T1000 (cell line): ENCODE measurements at regions not wholly inside any gene's neighbourhood (a gene's known extent, or its start where the extent isn't known, plus 50 kb on each side); places are given as distances from the start of the nearest gene placed in this dataset.

Source experiments
- DNase-seq: peaks from one replicate; lab custom pipeline; 2025; ENCODE audit warnings: mixed read lengths; lab: John Stamatoyannopoulos, UW

GRCh38 chr4:20451986-20452385 lies 200.3 kb downstream of the SLIT2 start:
- DNase-seq = no peak

GRCh38 chr4:20454515-20454914 lies 202.8 kb downstream of the SLIT2 start:
- no peak for DNase-seq

- DNase-seq = no peak
Measured at GRCh38 chr4:20456407-20456806, 204.7 kb downstream of the SLIT2 start.

DNA sequence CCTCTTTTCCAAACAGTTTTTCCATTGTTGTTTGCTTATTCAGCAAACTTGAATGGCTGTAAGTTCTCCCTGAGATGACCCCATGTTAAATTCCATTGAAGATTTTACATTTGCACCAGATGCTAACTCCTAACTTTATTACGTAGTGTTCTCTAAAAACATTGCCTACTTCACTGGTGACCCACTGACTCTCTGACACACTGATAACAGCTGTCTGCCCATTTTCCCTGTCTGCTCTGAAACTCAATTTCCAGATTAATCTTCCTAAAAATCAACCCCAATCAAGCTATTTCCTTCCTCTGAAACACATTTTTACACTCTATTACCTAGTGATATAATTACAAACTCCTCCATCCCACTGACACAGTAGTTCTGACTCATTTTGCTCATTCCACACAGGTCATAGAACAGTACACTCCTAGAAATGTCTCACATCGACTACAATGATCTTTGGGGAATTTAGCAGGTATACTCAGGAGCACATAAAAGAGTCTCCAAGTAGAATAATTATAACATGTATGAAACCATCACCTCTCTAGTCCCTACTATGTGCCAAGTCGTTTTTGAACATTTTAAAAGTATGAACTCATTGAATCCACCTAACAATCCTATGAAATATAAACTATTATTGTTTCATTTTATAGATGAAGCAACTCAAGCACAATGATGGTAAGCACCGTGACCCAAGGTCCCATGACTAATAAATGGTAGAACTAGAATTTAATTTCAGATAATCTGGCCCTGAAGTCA lies 210.9 kb downstream of the SLIT2 start:
- DNase-seq = no peak

- DNase-seq = no peak
Measured at GRCh38 chr4:20463176-20463430, 211.4 kb downstream of the SLIT2 start.

DNA sequence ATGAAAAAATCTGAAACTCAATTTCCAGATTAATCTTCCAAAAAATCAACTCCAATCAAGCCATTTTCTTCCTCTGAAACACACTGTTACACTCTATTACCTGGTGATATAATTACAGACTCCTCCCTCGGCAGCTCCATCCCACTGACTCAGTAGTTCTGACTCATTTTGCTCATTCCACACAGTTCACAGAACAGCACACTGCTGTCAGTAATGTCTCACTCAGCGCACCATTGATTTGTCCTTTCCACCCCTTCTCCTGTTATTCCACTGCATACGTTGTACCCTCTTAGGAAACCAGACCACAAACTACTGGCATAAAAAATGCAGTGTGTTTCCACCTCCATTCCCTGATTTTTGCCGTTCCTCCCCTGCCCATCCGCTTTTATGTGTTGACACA lies 212.7 kb downstream of the SLIT2 start:
- DNase-seq = peak; percentile 39

- no peak for DNase-seq
Measured at GRCh38 chr4:20474119-20474518, 222.4 kb downstream of the SLIT2 start.

DNA sequence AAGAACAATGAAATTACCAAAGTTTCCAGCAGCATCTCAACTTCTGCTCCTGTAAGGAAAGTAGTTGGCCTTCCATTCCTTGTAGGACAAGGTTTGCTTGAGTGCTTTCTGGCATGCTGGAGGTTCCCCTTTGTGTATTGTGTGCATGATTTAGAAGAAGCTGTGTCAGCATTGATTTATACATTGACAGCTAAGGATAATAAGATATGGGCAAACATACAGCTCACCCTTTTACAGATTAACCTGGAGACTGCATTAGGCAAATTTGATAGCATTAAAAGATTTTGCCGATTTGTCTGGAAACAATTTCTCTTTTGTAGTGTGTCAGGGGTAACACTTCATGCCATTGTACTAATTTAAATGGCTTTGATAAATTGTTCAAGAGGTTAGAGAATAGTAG lies 221.8 kb upstream of the PACRGL start:
- DNase-seq = no peak

GRCh38 chr4:20480165-20480947 lies 219.9 kb upstream of the PACRGL start:
- DNase-seq = no peak

DNA sequence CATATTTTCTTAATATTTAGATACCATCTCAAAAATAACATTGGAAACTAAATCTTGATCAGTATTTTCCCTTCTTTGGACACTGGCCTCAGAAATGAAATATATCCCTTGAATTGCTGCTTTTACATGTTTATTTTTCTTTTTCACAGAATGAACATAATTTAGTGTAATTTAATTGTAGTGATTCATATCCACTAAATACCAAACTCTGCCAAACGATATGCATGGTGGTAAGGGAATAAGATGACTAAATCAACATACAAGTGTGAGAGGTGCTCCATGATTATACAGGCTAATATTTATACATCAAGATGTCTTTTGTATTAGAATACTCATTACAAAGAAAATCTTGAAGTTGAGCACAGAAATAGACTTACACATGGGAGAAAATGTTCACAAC lies 216.8 kb upstream of the PACRGL start:
- no peak for DNase-seq

- no peak for DNase-seq
Measured at GRCh38 chr4:20486433-20486832, 213.8 kb upstream of the PACRGL start.

DNA sequence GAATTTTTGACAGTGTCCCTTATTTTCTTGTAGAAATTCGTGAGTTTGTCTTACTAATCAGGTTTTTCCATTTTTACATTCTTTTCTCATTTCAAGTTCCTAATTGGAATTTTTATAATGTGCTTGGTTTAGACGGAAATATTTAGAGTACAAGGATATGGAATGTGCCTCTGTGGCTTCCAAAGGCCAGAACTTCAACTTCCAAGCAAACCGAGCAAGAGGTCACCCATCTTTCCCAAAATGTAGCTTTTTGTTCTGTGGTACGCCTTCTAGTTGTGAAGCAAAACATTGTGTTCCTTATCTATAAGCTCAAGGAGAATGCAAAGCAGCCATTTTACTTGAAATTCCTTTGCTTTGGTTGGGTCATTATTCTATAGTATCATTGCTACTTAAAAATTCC lies 212.8 kb upstream of the PACRGL start:
- DNase-seq = no peak

DNA sequence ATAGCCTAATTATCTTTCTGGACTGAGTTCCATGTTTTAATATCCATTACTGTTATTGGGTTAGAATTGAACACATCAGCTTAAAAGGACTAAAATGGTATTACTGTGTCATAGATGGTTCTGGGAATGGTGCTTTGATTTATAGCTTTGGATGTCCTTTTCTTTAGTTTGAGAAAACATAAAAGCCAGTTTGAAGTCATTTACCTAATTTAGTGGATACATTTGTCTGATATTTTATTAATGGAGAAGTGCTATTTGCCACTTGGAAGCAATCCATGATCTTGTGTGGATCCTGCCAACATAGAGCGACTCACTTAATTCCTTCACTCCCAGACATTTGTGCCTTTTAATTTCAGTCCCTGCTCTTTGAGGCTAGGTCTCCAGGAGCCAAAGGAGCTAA lies 212.4 kb upstream of the PACRGL start:
- no peak for DNase-seq

- DNase-seq = no peak
Measured at GRCh38 chr4:20490734-20491133, 209.5 kb upstream of the PACRGL start.

DNA sequence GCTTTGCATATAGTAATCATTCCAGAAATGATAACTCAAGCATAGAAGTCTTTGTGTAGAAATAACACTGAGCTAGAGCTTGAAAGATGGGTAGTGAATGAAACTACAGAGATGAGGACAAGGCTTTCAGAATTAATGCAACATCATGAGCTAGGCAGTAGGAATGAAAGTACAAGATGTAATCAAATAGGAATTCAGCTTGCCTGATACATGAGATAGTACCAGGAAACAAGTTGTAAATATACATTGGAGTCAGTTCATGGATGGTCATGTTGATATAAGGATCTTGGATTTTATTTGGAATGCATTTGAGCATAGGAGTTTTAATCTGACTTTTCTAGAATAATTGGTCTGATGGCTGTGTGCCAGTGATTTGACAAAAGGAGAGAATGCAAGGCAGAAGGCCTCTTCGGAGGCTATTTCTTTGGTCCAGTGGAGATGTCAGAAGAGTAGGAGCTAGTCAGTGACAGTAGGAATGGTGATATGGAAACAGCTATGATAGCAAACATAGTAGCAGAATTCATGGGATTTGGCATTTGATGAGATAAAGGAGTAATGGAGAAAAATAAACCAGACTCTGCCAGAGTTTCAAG lies 206.4 kb upstream of the PACRGL start:
- no peak for DNase-seq

DNA sequence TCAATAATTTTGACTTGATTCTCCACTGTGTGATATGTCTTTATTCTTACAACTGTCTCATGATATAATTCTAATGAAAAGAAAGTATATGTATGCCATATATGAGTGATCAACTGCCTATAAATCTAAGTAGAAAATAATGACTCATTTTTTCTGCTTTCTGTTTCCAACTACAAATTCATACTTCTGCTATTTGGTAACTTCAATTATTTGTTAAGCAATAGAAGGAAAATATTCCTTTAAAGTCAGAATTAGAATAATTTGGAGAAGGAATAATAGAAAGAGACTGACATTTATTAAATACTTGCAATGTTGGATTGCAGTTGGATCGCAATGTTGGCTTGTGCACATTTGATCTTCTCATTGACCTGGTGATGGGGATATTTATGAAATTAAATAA lies 204.2 kb upstream of the PACRGL start:
- no peak for DNase-seq

DNA sequence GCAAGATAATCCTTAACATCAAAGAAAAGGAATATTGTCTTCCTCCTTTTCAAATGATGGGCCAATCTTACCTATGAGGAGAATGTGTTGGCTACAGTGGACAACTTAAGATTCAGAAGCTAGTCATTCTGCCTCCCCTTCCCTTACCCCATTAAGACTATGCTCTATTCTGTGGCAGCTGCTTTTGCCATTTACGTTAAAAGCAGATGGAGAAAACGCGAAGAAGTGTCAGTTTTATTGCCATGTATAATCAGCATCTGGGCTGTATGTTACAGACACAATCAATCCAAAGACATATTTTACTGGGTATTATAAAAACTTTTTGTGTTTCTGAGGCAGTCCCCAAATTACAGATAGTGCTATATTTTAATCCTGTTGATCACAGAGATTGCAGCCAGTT lies 196.1 kb upstream of the PACRGL start:
- no peak for DNase-seq

DNA sequence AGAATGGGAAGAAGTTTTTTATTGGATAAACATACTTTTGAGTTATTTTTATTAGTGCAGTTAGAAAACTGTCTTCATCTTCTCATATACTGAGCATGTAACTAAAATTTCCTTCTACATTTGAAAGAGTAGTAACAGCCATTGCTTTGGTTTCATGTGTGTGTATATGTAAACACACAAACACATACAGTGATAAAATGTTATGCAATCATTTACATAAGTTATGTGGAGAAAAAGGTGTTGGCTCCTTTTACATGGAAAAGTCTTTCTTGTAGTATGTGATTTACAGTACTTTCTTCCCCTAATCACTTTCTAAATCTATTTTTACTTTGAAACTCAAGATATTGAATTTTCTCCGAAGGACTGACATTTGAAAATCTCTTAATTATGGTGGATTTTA lies 194.3 kb upstream of the PACRGL start:
- DNase-seq = no peak

- no peak for DNase-seq
Measured at GRCh38 chr4:20506827-20507226, 193.4 kb upstream of the PACRGL start.

GRCh38 chr4:20509315-20509714 lies 190.9 kb upstream of the PACRGL start:
- no peak for DNase-seq

GRCh38 chr4:20512033-20512792 lies 188.0 kb upstream of the PACRGL start:
- DNase-seq = no peak

GRCh38 chr4:20512985-20513384 lies 187.3 kb upstream of the PACRGL start:
- DNase-seq = no peak

DNA sequence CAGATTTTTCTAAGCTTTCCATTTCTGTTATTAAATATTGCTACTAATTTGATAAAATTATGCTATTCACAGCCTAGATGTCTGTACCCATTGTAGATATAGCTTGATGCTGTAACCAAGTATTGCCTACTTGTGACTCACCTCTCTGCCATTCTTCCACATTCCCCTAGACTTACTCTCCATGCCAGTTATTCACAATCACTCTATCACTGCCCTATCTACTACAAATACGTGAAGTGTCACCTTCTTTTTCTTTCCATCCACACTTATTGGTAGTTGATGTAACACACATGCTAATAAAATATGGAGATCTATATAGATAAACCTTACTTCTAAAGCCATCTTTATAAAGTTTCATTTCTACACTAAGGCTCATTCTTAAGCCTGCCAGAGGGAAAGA lies 179.4 kb upstream of the PACRGL start:
- DNase-seq = no peak
